WTC11 (cell line): ENCODE measurements at regions not wholly inside any gene's neighbourhood (a gene's known extent, or its start where the extent isn't known, plus 50 kb on each side); places are given as distances from the start of the nearest gene placed in this dataset.

Source experiments
- ATAC-seq: fragments of 200-7000 bp; cut with Tn5 transposase; 2 replicates; pipeline ENCODE4 v1.10.0; 2021; ENCODE audit warnings: mild to moderate bottlenecking, moderate library complexity
- CTCF ChIA-PET: fragments of 300-600 bp; sonication (Branson Sonifier 250); formaldehyde crosslinking; loops from one replicate; lab custom pipeline; 2021; ENCODE audit warnings: antibody characterized with exemption; lab: Charles Lee
- POLR2A ChIA-PET: fragments of 350-600 bp; sonication (Branson Sonifier 250); formaldehyde crosslinking; loops from one replicate; lab custom pipeline; 2021; ENCODE audit warnings: antibody characterized with exemption; lab: Charles Lee
- DNase-seq: peaks from one replicate; pipeline ENCODE4 v3.0.0; 2021; ENCODE audit warnings: low spot score
- H3K27ac Mint-ChIP-seq: 2 replicates; pipeline ENCODE4 v1.8.0; 2021; ENCODE audit warnings: mixed read lengths
- H3K27me3 Mint-ChIP-seq: 2 replicates; pipeline ENCODE4 v1.8.0; 2021; ENCODE audit warnings: low read depth, mild to moderate bottlenecking, moderate library complexity, mixed read lengths
- H3K36me3 Mint-ChIP-seq: 2 replicates; pipeline ENCODE4 v1.8.0; 2021; ENCODE audit warnings: mixed read lengths
- H3K4me1 Mint-ChIP-seq: 2 replicates; pipeline ENCODE4 v1.8.0; 2022; ENCODE audit warnings: mixed read lengths
- H3K4me3 Mint-ChIP-seq: 2 replicates; pipeline ENCODE4 v1.8.0; 2021; ENCODE audit warnings: mild to moderate bottlenecking, moderate library complexity, mixed read lengths
- H3K9me3 Mint-ChIP-seq: 2 replicates; pipeline ENCODE4 v1.8.0; 2021; ENCODE audit warnings: mixed read lengths
- ATF1 ChIP-seq: sonication (generic); formaldehyde crosslinking; IDR thresholded peaks from 2 replicates; pipeline ENCODE4 v1.8.1; 2023; ENCODE audit warnings: mild to moderate bottlenecking, moderate library complexity, missing genetic modification reagents
- CREM ChIP-seq: sonication (generic); formaldehyde crosslinking; IDR thresholded peaks from 2 replicates; pipeline ENCODE4 v1.8.1; 2022; ENCODE audit warnings: mild to moderate bottlenecking, missing genetic modification reagents, moderate library complexity
- KAT7 ChIP-seq: sonication (generic); formaldehyde crosslinking; IDR thresholded peaks from 2 replicates; pipeline ENCODE4 v1.8.1; 2023; ENCODE audit warnings: missing genetic modification reagents, mild to moderate bottlenecking, borderline replicate concordance
- MLX ChIP-seq: sonication (generic); formaldehyde crosslinking; IDR thresholded peaks from 2 replicates; pipeline ENCODE4 v1.8.1; 2023; ENCODE audit warnings: mild to moderate bottlenecking, missing genetic modification reagents, moderate library complexity
- NR2C2 ChIP-seq: sonication (generic); formaldehyde crosslinking; IDR thresholded peaks from 2 replicates; pipeline ENCODE4 v1.8.0; 2022; ENCODE audit warnings: mild to moderate bottlenecking, missing genetic modification reagents
- NR3C1 ChIP-seq: sonication (generic); formaldehyde crosslinking; conservative IDR thresholded peaks from 2 replicates; pipeline ENCODE4 v1.8.1; 2023; ENCODE audit warnings: low read depth, mild to moderate bottlenecking, missing genetic modification reagents
- PREB ChIP-seq: sonication (generic); formaldehyde crosslinking; IDR thresholded peaks from 2 replicates; pipeline ENCODE4 v1.8.1; 2022; ENCODE audit warnings: mild to moderate bottlenecking, missing genetic modification reagents, moderate library complexity, borderline replicate concordance
- SOX15 ChIP-seq: fragments of 250-450 bp; sonication (Bioruptor Pico); IDR thresholded peaks from 2 replicates; pipeline ENCODE4 v1.9.0; 2021; ENCODE audit warnings: mild to moderate bottlenecking
- TEAD1 ChIP-seq: sonication (generic); formaldehyde crosslinking; IDR thresholded peaks from 2 replicates; pipeline ENCODE4 v1.8.0; 2022; ENCODE audit warnings: mild to moderate bottlenecking, missing genetic modification reagents
- TEAD4 ChIP-seq: sonication (generic); formaldehyde crosslinking; IDR thresholded peaks from 2 replicates; pipeline ENCODE4 v1.8.0; 2022; ENCODE audit warnings: mild to moderate bottlenecking, missing genetic modification reagents
- USF2 ChIP-seq: sonication (generic); formaldehyde crosslinking; IDR thresholded peaks from 2 replicates; pipeline ENCODE4 v1.8.1; 2023; ENCODE audit warnings: mild to moderate bottlenecking, missing genetic modification reagents, moderate library complexity
- ZBTB21 ChIP-seq: sonication (generic); formaldehyde crosslinking; IDR thresholded peaks from 2 replicates; pipeline ENCODE4 v1.8.1; 2023; ENCODE audit warnings: mild to moderate bottlenecking, missing genetic modification reagents, borderline replicate concordance
- ZNF263 ChIP-seq: sonication (generic); formaldehyde crosslinking; IDR thresholded peaks from 2 replicates; pipeline ENCODE4 v1.8.1; 2022; ENCODE audit warnings: low read depth, mild to moderate bottlenecking, moderate library complexity, missing genetic modification reagents
- ZNF423 ChIP-seq: fragments of 250-450 bp; sonication (Bioruptor Pico); IDR thresholded peaks from 2 replicates; pipeline ENCODE4 v2.1.2; 2022; ENCODE audit warnings: mild to moderate bottlenecking, moderate library complexity
- ZNF532 ChIP-seq: fragments of 250-450 bp; sonication (Bioruptor Pico); IDR thresholded peaks from 2 replicates; pipeline ENCODE4 v1.9.0; 2021; ENCODE audit warnings: mild to moderate bottlenecking, borderline replicate concordance
- TF ChIP-seq, protein P1 (sequence below): fragments of 250-450 bp; sonication (Bioruptor Pico); IDR thresholded peaks from 2 replicates; pipeline ENCODE4 v1.9.0; 2021; ENCODE audit warnings: mild to moderate bottlenecking
- TF ChIP-seq, protein P2 (sequence below): fragments of 250-450 bp; sonication (Bioruptor Pico); conservative IDR thresholded peaks from 2 replicates; pipeline ENCODE4 v1.9.0; 2021; ENCODE audit warnings: mild to moderate bottlenecking
- TF ChIP-seq, protein P3 (sequence below): sonication (generic); formaldehyde crosslinking; IDR thresholded peaks from 2 replicates; pipeline ENCODE4 v1.8.0; 2022; ENCODE audit warnings: mild to moderate bottlenecking, missing genetic modification reagents

- H3K27me3 Mint-ChIP-seq, result no peaks in the 10 kb centered on the region
Observed at GRCh38 chr2:138333121-138333520, 168.4 kb upstream of the SPOPL start.

GRCh38 chr2:138333677-138334076, 167.9 kb upstream of the SPOPL start:
- H3K4me3 Mint-ChIP-seq, result no peak overlapping the region
- no peaks in the 10 kb centered on the region for H3K27me3 Mint-ChIP-seq
- ChIA-PET CTCF (no interaction called here), POLR2A (no interaction called here)
- H3K9me3 Mint-ChIP-seq, result no peaks in the 10 kb centered on the region
- no peaks in the 10 kb centered on the region for H3K36me3 Mint-ChIP-seq
- no peak for DNase-seq
- ATAC-seq, result no peak
- H3K4me1 Mint-ChIP-seq, result no peaks in the 10 kb centered on the region
- no peak overlapping the region for H3K27ac Mint-ChIP-seq
- TF ChIP-seq MLX (CRISPR knock-in tag), result no peak
- TF ChIP-seq TEAD4 (CRISPR knock-in tag), result no peak
- TF ChIP-seq, protein P1, sequence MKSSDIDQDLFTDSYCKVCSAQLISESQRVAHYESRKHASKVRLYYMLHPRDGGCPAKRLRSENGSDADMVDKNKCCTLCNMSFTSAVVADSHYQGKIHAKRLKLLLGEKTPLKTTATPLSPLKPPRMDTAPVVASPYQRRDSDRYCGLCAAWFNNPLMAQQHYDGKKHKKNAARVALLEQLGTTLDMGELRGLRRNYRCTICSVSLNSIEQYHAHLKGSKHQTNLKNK (CRISPR knock-in tag), result no peak
- TF ChIP-seq, protein P2, sequence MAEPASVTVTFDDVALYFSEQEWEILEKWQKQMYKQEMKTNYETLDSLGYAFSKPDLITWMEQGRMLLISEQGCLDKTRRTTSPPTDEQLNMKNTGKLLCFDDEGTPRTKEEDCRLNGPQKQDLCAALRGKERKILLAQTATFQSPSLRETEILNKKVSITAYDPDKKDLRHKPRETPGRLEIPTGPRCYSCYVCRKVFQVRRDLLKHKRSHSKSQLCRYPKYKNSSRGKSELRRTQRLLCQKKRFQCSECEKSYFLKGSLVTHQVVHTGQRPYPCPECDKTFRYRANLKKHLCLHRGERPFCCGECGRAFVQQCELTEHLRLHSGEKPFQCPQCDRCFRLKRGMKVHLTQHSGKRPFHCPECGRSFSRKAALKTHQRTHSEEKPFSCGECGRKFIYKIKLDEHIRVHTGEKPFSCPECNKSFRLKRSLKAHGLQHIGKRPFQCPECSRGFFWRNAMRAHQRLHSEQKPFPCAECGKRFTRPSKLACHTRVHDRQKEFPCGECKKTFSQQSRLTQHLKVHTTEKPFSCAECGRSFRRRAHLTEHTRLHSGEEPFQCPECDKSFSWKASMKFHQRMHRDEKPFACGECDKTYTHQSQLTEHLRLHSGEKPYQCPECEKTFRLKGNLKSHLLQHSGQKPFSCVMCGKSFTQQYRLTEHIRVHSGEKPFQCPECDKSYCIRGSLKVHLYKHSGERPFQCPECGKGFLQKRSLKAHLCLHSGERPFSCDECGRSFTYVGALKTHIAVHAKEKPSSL (CRISPR knock-in tag), result no peak
- TF ChIP-seq ZNF423 (CRISPR knock-in tag), result no peak
- TF ChIP-seq ZNF263 (CRISPR knock-in tag), result no peak
- no peak for TF ChIP-seq NR3C1 (CRISPR knock-in tag)
- no peak for TF ChIP-seq KAT7 (CRISPR knock-in tag)
- no peak for TF ChIP-seq ZBTB21 (CRISPR knock-in tag)
- TF ChIP-seq, protein P3, sequence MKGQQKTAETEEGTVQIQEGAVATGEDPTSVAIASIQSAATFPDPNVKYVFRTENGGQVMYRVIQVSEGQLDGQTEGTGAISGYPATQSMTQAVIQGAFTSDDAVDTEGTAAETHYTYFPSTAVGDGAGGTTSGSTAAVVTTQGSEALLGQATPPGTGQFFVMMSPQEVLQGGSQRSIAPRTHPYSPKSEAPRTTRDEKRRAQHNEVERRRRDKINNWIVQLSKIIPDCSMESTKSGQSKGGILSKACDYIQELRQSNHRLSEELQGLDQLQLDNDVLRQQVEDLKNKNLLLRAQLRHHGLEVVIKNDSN (CRISPR knock-in tag), result no peak
- TF ChIP-seq ATF1 (CRISPR knock-in tag), result no peak

More at GRCh38 chr2:138333121-138333520, 168.4 kb upstream of the SPOPL start:
- H3K4me1 Mint-ChIP-seq, result no peaks in the 10 kb centered on the region
- CTCF ChIA-PET, result no interaction called here
- no peak for ATAC-seq
- no peak overlapping the region for H3K4me3 Mint-ChIP-seq
- no peaks in the 10 kb centered on the region for H3K9me3 Mint-ChIP-seq
- DNase-seq, result no peak
- no peaks in the 10 kb centered on the region for H3K36me3 Mint-ChIP-seq
- POLR2A ChIA-PET, result no interaction called here
- no peak for TF ChIP-seq USF2 (CRISPR knock-in tag)
- TF ChIP-seq ZNF263 (CRISPR knock-in tag), result no peak
- no peak for TF ChIP-seq SOX15
- no peak for TF ChIP-seq PREB (CRISPR knock-in tag)
- TF ChIP-seq NR2C2 (CRISPR knock-in tag), result no peak
- TF ChIP-seq CREM (CRISPR knock-in tag), result no peak
- TF ChIP-seq TEAD1 (CRISPR knock-in tag), result no peak
- no peak for TF ChIP-seq ZNF532 (CRISPR knock-in tag)
- no peak for TF ChIP-seq TEAD4 (CRISPR knock-in tag)
- TF ChIP-seq, protein P1 (CRISPR knock-in tag), result no peak
- no peak overlapping the region for H3K27ac Mint-ChIP-seq
